Immature natural killer cell (primary cell): ENCODE measurements at regions not wholly inside any gene's neighbourhood (a gene's known extent, or its start where the extent isn't known, plus 50 kb on each side); places are given as distances from the start of the nearest gene placed in this dataset.

ENCODE experiments used
- DNase-seq, 3 donors: peaks; one replicate each; pipeline ENCODE4 v3.0.0; 2022; ENCODE audit warnings: mixed read lengths in 1 of 3
- H3K27ac Mint-ChIP-seq, 6 donors: one replicate each; pipeline ENCODE4 v1.8.0; 2020; ENCODE audit warnings: mixed read lengths in 6 of 6, mild to moderate bottlenecking in 5 of 6, inconsistent platforms in 4 of 6, moderate library complexity in 3 of 6
- H3K27me3 Mint-ChIP-seq, 3 donors: one replicate each; pipeline ENCODE4 v1.8.0; 2020 to 2021; ENCODE audit warnings: low read depth in 3 of 3, mild to moderate bottlenecking in 3 of 3, mixed read lengths in 3 of 3, moderate library complexity in 3 of 3, inconsistent platforms in 1 of 3
- H3K36me3 Mint-ChIP-seq, 3 donors: one replicate each; pipeline ENCODE4 v1.8.0; 2020; ENCODE audit warnings: mixed read lengths in 3 of 3, inconsistent platforms in 2 of 3, mild to moderate bottlenecking in 2 of 3
- H3K4me1 Mint-ChIP-seq, 2 donors: one replicate each; pipeline ENCODE4 v1.8.0; 2020; ENCODE audit warnings: inconsistent platforms in 2 of 2, mild to moderate bottlenecking in 2 of 2, mixed read lengths in 2 of 2, moderate library complexity in 1 of 2
- H3K4me3 Mint-ChIP-seq, 5 donors: one replicate each; pipeline ENCODE4 v1.8.0; 2020; ENCODE audit warnings: mild to moderate bottlenecking in 5 of 5, mixed read lengths in 5 of 5, inconsistent platforms in 3 of 5, moderate library complexity in 3 of 5
- H3K9me3 Mint-ChIP-seq, 6 donors: one replicate each; pipeline ENCODE4 v1.8.0; 2020; ENCODE audit warnings: mild to moderate bottlenecking in 6 of 6, mixed read lengths in 6 of 6, inconsistent platforms in 4 of 6, moderate library complexity in 3 of 6

DNA sequence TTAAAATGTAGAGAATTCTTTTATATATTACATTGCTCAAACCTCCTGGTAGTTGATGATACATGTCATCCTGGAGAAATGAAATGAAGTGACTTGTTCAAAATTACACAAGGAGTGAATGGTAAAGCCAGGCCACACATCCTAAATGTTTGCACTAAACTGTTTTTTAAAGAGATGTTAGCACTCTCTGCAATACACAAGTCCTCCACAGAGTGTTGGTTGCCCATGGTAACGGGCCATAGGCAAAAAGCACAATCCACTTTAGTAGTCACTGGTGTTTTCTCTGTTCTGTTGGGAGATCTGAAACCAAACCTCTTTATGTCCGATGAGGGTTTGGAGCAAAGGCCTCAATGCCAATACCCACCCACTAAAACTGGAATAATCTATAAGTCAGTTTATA, 907.4 kb downstream of the NTRK3 start:
- Mint-ChIP-seq H3K27me3 (no peaks in the 10 kb centered on the region), H3K36me3 (peaks cover 0 to 3% (median 0%) of the 10 kb centered on the region in 3 donors), H3K4me3 (no peak overlapping the region), H3K9me3 (peaks cover 2 to 37% (median 7%) of the 10 kb centered on the region in 6 donors), H3K27ac (no peak overlapping the region), H3K4me1 (no peaks in the 10 kb centered on the region)
- no peak for DNase-seq

DNA sequence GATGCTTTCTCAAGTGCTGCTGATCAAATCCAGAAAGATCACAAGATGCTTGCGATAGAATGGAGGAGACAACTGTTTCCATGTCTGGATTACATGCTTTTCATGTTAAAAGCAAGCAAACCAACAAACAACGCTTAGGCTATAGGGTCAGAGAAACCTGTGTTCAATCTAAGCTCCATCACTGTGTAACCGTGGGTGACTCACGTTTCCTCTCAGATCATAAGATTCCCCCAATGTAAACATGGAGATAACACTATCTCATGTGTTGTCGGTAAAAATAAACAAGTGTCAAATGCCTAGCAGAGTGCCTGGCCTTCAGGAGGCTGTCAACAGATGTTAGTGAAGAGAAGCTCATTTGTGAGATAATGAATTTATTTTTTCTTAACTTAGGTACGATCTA, 907.8 kb downstream of the NTRK3 start:
- no peak for DNase-seq
- H3K36me3 Mint-ChIP-seq, result peaks cover 0 to 3% (median 0%) of the 10 kb centered on the region in 3 donors
- H3K27me3 Mint-ChIP-seq, result peaks cover 0 to 1% (median 0%) of the 10 kb centered on the region in 3 donors
- H3K27ac Mint-ChIP-seq, result no peak overlapping the region
- H3K4me3 Mint-ChIP-seq, result no peak overlapping the region
- H3K9me3 Mint-ChIP-seq, result peaks cover 2 to 41% (median 7%) of the 10 kb centered on the region in 6 donors
- H3K4me1 Mint-ChIP-seq, result no peaks in the 10 kb centered on the region

DNA sequence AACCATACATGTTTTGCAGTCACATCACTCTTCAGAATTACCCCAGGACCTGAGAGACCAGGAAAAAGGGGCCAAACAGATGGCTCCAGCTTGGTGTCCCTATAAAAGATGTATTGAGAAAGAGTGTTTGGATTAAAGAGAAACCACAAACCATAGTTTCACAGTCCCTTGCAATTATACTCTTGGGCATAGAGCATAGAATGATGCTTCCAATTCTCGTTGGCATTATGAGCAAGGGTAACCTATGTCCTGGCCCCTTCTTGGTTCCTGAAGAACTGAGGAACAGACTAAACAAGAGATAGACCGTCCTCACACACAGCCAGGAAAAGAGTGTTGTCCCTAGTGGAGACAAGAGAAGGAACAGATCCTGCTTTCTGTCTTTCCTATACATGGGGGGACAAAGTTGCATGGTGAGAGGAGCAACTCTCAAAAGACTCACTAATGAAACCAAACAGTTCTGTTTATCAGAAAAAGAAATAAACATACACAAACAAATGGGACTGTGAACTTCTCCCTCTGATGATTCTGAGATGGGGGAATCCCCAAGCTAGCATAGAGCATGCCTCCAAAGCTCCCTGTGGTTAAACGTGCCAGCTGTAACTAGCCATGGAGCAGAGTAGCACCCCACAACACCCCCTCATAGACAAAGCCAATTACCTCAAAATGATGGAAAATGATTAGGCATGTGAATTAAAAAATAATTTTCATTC, 908.6 kb downstream of the NTRK3 start:
- Mint-ChIP-seq H3K27me3 (peaks cover 0 to 1% (median 0%) of the 10 kb centered on the region in 3 donors), H3K9me3 (peaks cover 2 to 42% (median 8%) of the 10 kb centered on the region in 6 donors), H3K27ac (no peak overlapping the region), H3K36me3 (peaks cover 0 to 3% (median 0%) of the 10 kb centered on the region in 3 donors), H3K4me1 (no peaks in the 10 kb centered on the region), H3K4me3 (no peak overlapping the region)
- DNase-seq, result no peak

DNA sequence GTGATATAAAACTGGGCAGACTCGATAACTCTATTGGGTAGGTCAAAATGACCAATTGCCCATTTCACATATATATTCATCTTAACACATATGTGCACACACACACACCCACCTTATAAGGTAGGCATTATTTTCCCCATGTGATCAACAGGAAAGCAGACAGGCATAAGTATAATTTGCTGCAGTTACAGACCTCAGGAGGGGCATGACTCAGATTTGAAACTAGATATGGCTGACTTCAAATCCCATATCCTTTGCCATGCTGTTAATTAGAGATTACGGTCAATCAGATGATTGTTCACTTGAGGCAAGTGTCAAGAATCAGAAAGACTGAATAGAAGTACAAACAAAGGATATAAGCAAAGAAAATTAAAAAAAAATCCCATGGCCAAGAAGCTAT, 910.6 kb downstream of the NTRK3 start:
- no peaks in the 10 kb centered on the region for H3K4me1 Mint-ChIP-seq
- H3K9me3 Mint-ChIP-seq, result peaks cover 2 to 34% (median 6%) of the 10 kb centered on the region in 6 donors
- H3K27ac Mint-ChIP-seq, result no peak overlapping the region
- H3K27me3 Mint-ChIP-seq, result peaks cover 0 to 4% (median 0%) of the 10 kb centered on the region in 3 donors
- no peak overlapping the region for H3K4me3 Mint-ChIP-seq
- no peak for DNase-seq
- H3K36me3 Mint-ChIP-seq, result peaks cover 0 to 3% (median 0%) of the 10 kb centered on the region in 3 donors

DNA sequence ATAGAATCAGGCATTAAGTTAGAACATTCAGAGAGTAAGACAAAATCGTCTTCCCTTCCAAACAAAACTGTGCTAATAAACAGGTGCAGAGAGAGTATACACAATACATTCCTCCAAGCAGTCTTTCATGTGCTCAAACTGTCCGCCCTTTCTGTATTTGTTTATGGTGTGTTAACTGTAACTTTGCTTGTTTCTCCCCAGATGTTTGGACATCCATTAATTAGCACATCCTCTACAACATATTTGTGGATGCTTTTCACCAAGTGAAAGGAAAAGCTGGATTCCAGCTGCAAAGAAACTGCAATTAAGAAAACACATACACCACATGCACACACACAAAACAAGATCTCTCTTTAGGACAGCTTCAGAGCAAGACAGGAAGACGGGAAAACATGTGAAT, 912.6 kb downstream of the NTRK3 start:
- peaks cover 0 to 4% (median 4%) of the 10 kb centered on the region in 3 donors for H3K27me3 Mint-ChIP-seq
- no peak overlapping the region for H3K27ac Mint-ChIP-seq
- H3K36me3 Mint-ChIP-seq, result peaks cover 0 to 3% (median 0%) of the 10 kb centered on the region in 3 donors
- H3K4me3 Mint-ChIP-seq, result no peak overlapping the region
- peaks cover 2 to 31% (median 6%) of the 10 kb centered on the region in 6 donors for H3K9me3 Mint-ChIP-seq
- DNase-seq, result no peak
- H3K4me1 Mint-ChIP-seq, result no peaks in the 10 kb centered on the region

DNA sequence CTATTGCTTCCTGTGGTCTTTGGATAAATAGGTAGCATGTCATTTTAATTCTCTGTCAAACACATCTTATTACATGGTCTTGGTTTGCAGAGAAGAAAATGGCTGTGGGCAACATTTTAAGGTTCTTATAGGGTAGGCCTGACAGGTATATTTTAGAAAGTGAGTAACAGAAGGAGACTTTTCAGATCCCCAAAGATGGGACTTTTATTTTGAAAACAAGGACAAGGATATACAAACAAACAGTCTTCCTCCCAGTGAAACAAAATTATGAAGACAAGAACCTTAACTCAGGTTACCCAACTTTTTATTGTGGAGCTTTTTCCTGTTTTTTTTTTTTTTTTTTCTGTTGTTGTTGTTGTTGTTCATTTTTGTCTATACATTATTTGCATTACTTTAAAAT, 916.2 kb downstream of the NTRK3 start:
- Mint-ChIP-seq H3K4me1 (no peaks in the 10 kb centered on the region), H3K27me3 (peaks cover 0 to 4% (median 4%) of the 10 kb centered on the region in 3 donors), H3K36me3 (peaks cover 0 to under 1% (median 0%) of the 10 kb centered on the region in 3 donors), H3K27ac (no peak overlapping the region), H3K9me3 (peaks cover under 1 to 20% (median 5%) of the 10 kb centered on the region in 6 donors), H3K4me3 (no peak overlapping the region)
- no peak for DNase-seq

DNA sequence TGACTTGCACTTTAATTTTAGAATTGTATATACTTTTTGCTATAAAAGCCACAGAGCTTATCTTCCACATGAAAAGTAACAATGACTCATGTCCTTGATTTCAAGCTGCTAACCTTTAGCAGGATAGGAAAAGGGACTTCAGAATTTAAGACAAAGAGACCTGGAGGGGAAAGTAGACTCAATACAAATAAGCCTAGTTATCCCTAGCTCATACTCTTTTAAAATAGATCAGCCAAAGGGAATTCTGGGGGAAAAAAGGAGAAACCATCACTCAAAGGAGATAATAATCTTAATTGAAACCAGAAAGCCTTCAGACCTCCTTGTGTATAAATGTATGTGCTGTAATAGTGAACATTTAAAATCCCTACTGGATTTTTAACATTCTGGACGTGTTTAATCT, 930.3 kb downstream of the NTRK3 start:
- DNase-seq, result no peak
- Mint-ChIP-seq H3K4me1 (no peaks in the 10 kb centered on the region), H3K27me3 (peaks cover 0 to 1% (median 0%) of the 10 kb centered on the region in 3 donors), H3K9me3 (peaks cover 0 to 9% (median 3%) of the 10 kb centered on the region in 6 donors), H3K36me3 (no peaks in the 10 kb centered on the region), H3K27ac (no peak overlapping the region), H3K4me3 (no peak overlapping the region)

DNA sequence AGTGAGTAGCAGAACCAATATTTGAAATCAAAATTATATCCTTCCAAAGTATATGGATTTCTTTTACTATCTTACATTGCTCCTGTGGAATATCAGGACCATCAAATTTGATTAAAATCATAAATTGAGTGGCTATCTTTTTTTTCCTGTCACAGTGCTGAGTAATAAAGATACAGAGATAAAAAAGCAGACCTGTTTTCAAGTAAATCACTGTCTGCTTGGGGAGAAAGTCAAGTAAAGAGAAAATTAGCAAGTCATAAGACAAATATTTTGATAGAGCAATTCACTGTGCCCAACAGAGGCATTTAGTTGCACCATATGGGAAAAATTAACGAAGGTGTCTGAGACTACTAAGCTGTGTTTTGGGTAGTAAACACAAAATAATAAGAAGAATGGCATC, 933.7 kb downstream of the NTRK3 start:
- H3K27ac Mint-ChIP-seq, result no peak overlapping the region

DNA sequence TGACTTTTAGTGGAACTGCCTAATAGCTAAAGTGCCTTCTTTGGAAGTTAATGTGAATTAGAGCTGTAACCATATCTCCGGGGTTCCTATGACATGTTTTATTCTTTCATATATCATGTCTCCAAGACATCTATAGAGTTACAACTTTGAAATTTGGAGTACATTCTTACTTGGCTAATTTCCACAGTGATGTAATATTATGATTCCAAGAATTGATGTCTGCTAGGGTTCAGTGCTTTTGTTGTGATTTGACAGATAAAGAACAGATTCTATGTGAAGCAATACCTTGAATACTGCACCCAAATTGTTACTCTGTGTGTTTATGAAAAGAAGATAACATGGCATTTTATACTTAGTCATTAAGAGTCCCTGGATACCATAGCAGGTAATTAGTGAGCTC, 934.3 kb downstream of the NTRK3 start:
- DNase-seq, result no peak
- no peaks in the 10 kb centered on the region for H3K4me1 Mint-ChIP-seq
- no peaks in the 10 kb centered on the region for H3K36me3 Mint-ChIP-seq
- H3K4me3 Mint-ChIP-seq, result no peak overlapping the region
- H3K9me3 Mint-ChIP-seq, result peaks cover 0 to 14% (median 5%) of the 10 kb centered on the region in 6 donors
- H3K27me3 Mint-ChIP-seq, result no peaks in the 10 kb centered on the region
- H3K27ac Mint-ChIP-seq, result no peak overlapping the region

More for the DNA sequence above, 933.7 kb downstream of the NTRK3 start:
- DNase-seq, result no peak
- peaks cover 0 to 11% (median 4%) of the 10 kb centered on the region in 6 donors for H3K9me3 Mint-ChIP-seq
- no peaks in the 10 kb centered on the region for H3K36me3 Mint-ChIP-seq
- H3K4me3 Mint-ChIP-seq, result no peak overlapping the region
- no peaks in the 10 kb centered on the region for H3K4me1 Mint-ChIP-seq
- no peaks in the 10 kb centered on the region for H3K27me3 Mint-ChIP-seq

DNA sequence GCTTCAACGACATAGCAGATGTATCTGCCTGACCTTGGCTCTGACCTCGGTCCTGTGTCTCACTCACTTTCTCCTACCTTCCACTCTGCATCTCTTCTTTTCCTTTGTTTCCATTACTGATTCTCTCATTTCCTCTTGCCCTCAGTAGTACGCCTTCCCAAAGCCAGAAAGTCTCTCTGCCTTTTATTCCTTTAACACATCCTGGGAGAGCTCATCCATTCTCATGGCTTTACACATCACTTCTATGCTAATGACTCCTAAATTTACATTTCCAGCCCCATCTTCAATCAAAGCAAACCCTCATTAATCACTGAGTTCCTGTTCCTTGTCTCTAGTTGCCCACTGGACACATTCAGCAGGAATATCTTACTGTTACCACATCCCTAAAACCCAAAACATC, 938.6 kb downstream of the NTRK3 start:
- no peak for DNase-seq
- H3K36me3 Mint-ChIP-seq, result no peaks in the 10 kb centered on the region
- H3K4me3 Mint-ChIP-seq, result no peak overlapping the region
- H3K27ac Mint-ChIP-seq, result no peak overlapping the region
- no peaks in the 10 kb centered on the region for H3K4me1 Mint-ChIP-seq
- H3K27me3 Mint-ChIP-seq, result no peaks in the 10 kb centered on the region
- H3K9me3 Mint-ChIP-seq, result peaks cover 0 to 7% (median 2%) of the 10 kb centered on the region in 6 donors

DNA sequence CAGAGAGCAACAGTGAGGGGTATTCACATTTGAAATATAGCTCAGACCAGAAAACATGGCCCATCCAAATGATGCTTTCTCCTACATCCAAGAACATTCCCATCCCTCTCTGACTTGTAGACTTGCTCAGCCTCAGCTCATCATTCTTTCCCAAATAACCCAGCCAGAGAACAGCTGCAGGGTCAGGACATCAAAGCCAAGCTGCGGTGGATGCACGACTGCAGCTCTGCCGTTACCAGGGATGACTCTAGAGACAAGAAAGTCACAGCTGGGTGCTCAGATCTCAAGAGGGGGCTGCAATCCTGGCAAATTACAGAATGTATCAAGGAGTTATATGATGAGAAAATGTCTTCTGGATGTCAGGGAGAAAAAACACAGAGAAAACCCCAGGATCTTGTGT, 944.3 kb downstream of the NTRK3 start:
- Mint-ChIP-seq H3K4me1 (no peaks in the 10 kb centered on the region), H3K4me3 (no peak overlapping the region), H3K36me3 (no peaks in the 10 kb centered on the region), H3K27me3 (no peaks in the 10 kb centered on the region), H3K9me3 (peaks cover 0 to 18% (median 7%) of the 10 kb centered on the region in 6 donors), H3K27ac (no peak overlapping the region)
- DNase-seq, result no peak

DNA sequence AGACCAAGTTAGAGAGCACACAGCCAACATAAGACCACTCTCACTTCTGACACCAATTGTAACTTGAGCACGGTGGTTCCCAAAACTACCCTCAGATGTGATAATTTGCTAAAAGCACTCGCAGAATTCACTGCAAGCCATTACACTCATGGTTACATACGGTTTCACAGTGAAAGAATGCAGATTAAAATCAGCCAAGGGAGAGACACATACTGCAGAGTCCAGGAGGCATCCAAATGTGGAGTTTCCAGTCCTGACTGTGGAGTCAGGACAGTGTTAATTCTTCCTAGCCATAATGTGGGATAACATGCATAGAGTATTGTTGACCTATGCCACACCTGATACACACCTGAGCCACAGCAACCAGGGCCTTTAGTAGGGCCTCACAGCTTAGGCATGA, 956.4 kb downstream of the NTRK3 start:
- Mint-ChIP-seq H3K36me3 (no peaks in the 10 kb centered on the region), H3K4me1 (no peaks in the 10 kb centered on the region), H3K4me3 (no peak overlapping the region), H3K27ac (no peak overlapping the region), H3K27me3 (no peaks in the 10 kb centered on the region), H3K9me3 (peaks cover 0 to 10% (median 7%) of the 10 kb centered on the region in 6 donors)
- no peak for DNase-seq

DNA sequence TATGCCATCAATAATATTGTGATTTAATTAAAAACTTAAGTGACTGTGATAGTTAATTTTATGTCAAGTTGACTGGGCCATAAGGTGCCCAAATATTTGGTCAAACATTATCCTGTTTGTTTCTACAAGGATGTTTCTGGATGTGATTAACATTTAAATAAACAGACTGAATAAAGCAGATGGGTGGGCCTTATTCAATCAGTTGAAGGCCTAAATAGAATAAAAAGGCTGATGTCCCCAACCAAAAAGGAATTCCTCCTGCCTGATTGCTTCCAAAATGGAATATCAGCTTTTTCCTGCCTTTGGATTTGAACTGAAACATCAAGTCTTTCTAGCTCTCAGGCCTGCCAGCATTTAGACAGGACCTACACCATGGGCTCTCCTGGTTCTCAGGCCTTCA, 961.7 kb downstream of the NTRK3 start:
- Mint-ChIP-seq H3K9me3 (peaks cover 0 to 13% (median 6%) of the 10 kb centered on the region in 6 donors), H3K27ac (no peak overlapping the region), H3K27me3 (peaks cover 0 to 3% (median 2%) of the 10 kb centered on the region in 3 donors), H3K4me1 (no peaks in the 10 kb centered on the region), H3K36me3 (no peaks in the 10 kb centered on the region), H3K4me3 (no peak overlapping the region)
- DNase-seq, result no peak

DNA sequence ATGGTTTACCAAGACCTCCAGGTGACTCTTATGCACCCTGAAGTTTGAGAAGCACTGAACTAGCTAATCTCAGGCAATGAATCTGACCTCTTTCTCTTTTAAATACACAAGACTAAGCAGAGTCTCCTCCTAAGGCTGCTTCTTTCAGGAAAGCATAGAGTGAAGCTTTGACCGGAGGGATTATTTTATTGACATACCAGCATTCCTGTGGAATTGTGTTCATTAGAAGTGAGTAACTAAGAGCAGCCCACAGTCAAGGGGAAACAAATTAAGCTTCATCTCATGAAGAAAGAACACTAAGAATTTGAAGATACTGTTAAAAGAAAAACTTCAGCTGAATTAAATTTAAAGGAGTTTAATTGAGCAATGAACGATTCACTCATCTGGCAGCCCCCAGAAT, 963.5 kb downstream of the NTRK3 start:
- Mint-ChIP-seq H3K27me3 (peaks cover 0 to 3% (median 2%) of the 10 kb centered on the region in 3 donors), H3K4me3 (no peak overlapping the region), H3K9me3 (peaks cover 0 to 6% (median 3%) of the 10 kb centered on the region in 6 donors), H3K36me3 (no peaks in the 10 kb centered on the region), H3K4me1 (no peaks in the 10 kb centered on the region), H3K27ac (no peak overlapping the region)
- DNase-seq, result no peak

DNA sequence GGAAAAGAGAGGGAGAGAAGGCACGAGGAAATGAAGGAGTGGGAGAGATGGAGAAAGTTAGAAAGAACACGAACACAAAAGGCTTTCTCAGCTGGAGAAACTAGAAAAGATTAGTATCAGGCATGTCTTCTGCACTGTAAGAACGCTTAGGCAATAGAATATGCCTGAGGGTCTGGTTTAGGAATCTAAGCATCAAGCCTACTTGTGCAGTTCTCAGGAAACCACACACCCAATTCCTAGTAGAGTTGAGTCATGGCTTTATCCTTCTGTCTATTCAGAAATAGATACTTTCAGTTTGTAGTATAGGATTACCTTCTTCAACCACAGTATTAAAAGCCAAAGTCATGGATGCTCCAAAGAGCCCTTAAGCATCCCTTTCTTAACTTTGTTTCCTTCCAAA, 969.4 kb downstream of the NTRK3 start:
- H3K4me1 Mint-ChIP-seq, result no peaks in the 10 kb centered on the region
- peaks cover 0 to 41% (median 13%) of the 10 kb centered on the region in 6 donors for H3K9me3 Mint-ChIP-seq
- DNase-seq, result no peak
- H3K36me3 Mint-ChIP-seq, result no peaks in the 10 kb centered on the region
- no peak overlapping the region for H3K27ac Mint-ChIP-seq
- H3K27me3 Mint-ChIP-seq, result peaks cover 0 to 3% (median 2%) of the 10 kb centered on the region in 3 donors
- no peak overlapping the region for H3K4me3 Mint-ChIP-seq
